ENCODE measurements at regions not wholly inside any gene's neighbourhood (a gene's known extent, or its start where the extent isn't known, plus 50 kb on each side); places are given as distances from the start of the nearest gene placed in this dataset.

GRCh38 chr11:86726118-86726753 is 53.8 kb upstream of the ME3 start:
- peak; percentile 51 for DNase-seq

- DNase-seq, result no peak
Measured at GRCh38 chr11:86724137-86724536, 51.7 kb upstream of the ME3 start.

GRCh38 chr11:86723281-86723680 is 50.9 kb upstream of the ME3 start:
- no peak for DNase-seq

DNA sequence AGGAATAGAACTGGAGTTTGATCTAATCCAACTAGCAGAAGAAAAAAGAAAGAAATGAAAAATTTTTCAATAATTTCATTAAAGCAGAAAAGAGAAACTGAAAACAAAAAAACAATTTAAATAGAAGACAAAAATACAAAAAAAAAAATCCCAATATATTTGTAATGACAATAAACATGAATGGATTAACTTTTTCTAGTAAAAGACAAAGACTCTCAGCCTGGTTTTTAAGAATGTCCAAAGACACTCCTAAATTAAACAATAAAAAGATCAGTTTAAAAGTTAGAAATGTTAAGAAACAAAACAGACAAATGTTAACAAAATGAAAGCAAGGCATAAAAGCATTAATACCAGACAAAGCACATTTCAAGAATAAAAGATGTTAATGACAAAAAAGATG is 50.3 kb upstream of the ME3 start:
- DNase-seq, result no peak

Measured in HCEC 1CT (cell line).